GM12891 (cell line): ENCODE measurements at regions not wholly inside any gene's neighbourhood (a gene's known extent, or its start where the extent isn't known, plus 50 kb on each side); places are given as distances from the start of the nearest gene placed in this dataset.
"Not testable (repeated sequence)": the region's sequence is repeated elsewhere in the genome, so short reads cannot be mapped to it uniquely, and the experiment has no call there.

Experiments
- DNase-seq: peaks from one replicate; pipeline ENCODE4 v3.0.0; 2011; ENCODE audit warnings: low spot score; ENCODE audit not compliant: insufficient read length
- FAIRE-seq: peaks from 2 replicates; lab custom pipeline; 2011; peaks lifted over from hg19 to GRCh38; lab: Jason Lieb, UNC
- PAX5 ChIP-seq: IDR thresholded peaks from 2 replicates; pipeline ENCODE4 v1.6.1; 2011; ENCODE audit warnings: low read length, moderate library complexity, mild to moderate bottlenecking; ENCODE audit not compliant: insufficient read depth, severe bottlenecking
- POLR2A ChIP-seq: IDR thresholded peaks from 2 replicates; pipeline ENCODE4 v1.6.1; 2011; ENCODE audit warnings: low read depth, low read length, control low read depth
- POLR2AphosphoS5 ChIP-seq: IDR thresholded peaks from 2 replicates; pipeline ENCODE4 v1.6.1; 2011; ENCODE audit warnings: low read depth, low read length, control low read depth
- POU2F2 ChIP-seq: IDR thresholded peaks from 2 replicates; pipeline ENCODE4 v1.6.1; 2011; ENCODE audit warnings: low read depth, mild to moderate bottlenecking, control low read depth, low read length, moderate library complexity
- SPI1 ChIP-seq: IDR thresholded peaks from 2 replicates; pipeline ENCODE4 v1.6.1; 2011; ENCODE audit warnings: low read depth, low read length, control low read depth
- TAF1 ChIP-seq: IDR thresholded peaks from 2 replicates; pipeline ENCODE4 v1.6.1; 2011; ENCODE audit warnings: low read depth, low read length, control low read depth

- FAIRE-seq = no peak
- TF ChIP-seq PAX5 (no peak), SPI1 (no peak), POU2F2 (no peak), POLR2AphosphoS5 (no peak), TAF1 (no peak), POLR2A (no peak)
These were observed 62.4 kb upstream of the GMDS start for GRCh38 chr6:2307799-2308198.

GRCh38 chr6:2305951-2306350 is 60.5 kb upstream of the GMDS start:
- no peak for FAIRE-seq
- DNase-seq = no peak
- TF ChIP-seq POLR2AphosphoS5 (no peak), POLR2A (no peak), SPI1 (no peak), PAX5 (no peak), TAF1 (no peak), POU2F2 (no peak)

More at GRCh38 chr6:2307799-2308198, 62.4 kb upstream of the GMDS start:
- DNase-seq = no peak

GRCh38 chr6:2302482-2302881 is 57.1 kb upstream of the GMDS start:
- not testable (repeated sequence) for DNase-seq, FAIRE-seq

GRCh38 chr6:2296781-2297180 is 51.4 kb upstream of the GMDS start:
- FAIRE-seq (no peak), DNase-seq (no peak)
- TF ChIP-seq TAF1 = no peak
- no peak for TF ChIP-seq POLR2AphosphoS5
- TF ChIP-seq POLR2A = no peak
- no peak for TF ChIP-seq POU2F2
- no peak for TF ChIP-seq SPI1
- no peak for TF ChIP-seq PAX5
